BLaER1 treated with 17β-estradiol and CSF1 and Interleukin-3, amounts not matched to agents 10 nM and 100 nM (cell line): ENCODE measurements at regions not wholly inside any gene's neighbourhood (a gene's known extent, or its start where the extent isn't known, plus 50 kb on each side); places are given as distances from the start of the nearest gene placed in this dataset.

Experiments
- H3K27ac ChIP-seq, 11 experiments: shearing (Covaris generic); formaldehyde crosslinking; 2 replicates each; pipeline ENCODE4 v1.8.1; 2022
- H3K27me3 ChIP-seq, 11 experiments: shearing (Covaris generic); formaldehyde crosslinking; 2 replicates each; pipeline ENCODE4 v1.8.1; 2022
- H3K36me3 ChIP-seq, 11 experiments: shearing (Covaris generic); formaldehyde crosslinking; 2 replicates each; pipeline ENCODE4 v1.8.1; 2022
- H3K4me1 ChIP-seq, 10 experiments: shearing (Covaris generic); formaldehyde crosslinking; 2 replicates each; pipeline ENCODE4 v1.8.1; 2022
- H3K4me2 ChIP-seq, 11 experiments: shearing (Covaris generic); formaldehyde crosslinking; 2 replicates each; pipeline ENCODE4 v1.8.1; 2022
- H3K4me3 ChIP-seq, 10 experiments: shearing (Covaris generic); formaldehyde crosslinking; 2 replicates each; pipeline ENCODE4 v1.8.1; 2022
- H3K9ac ChIP-seq, 11 experiments: shearing (Covaris generic); formaldehyde crosslinking; 2 replicates each; pipeline ENCODE4 v1.8.1; 2022
- H3K9me3 ChIP-seq, 11 experiments: shearing (Covaris generic); formaldehyde crosslinking; replicated peaks in 1 of 11; 2 replicates each; pipeline ENCODE4 v1.8.1; 2022
- H4K20me1 ChIP-seq, 11 experiments: shearing (Covaris generic); formaldehyde crosslinking; 2 replicates each; pipeline ENCODE4 v1.8.1; 2022
- Cebpa-rat ChIP-seq, 11 experiments: shearing (Covaris generic); IDR thresholded peaks; 2 replicates each; pipeline ENCODE4 v1.8.1; 2022

DNA sequence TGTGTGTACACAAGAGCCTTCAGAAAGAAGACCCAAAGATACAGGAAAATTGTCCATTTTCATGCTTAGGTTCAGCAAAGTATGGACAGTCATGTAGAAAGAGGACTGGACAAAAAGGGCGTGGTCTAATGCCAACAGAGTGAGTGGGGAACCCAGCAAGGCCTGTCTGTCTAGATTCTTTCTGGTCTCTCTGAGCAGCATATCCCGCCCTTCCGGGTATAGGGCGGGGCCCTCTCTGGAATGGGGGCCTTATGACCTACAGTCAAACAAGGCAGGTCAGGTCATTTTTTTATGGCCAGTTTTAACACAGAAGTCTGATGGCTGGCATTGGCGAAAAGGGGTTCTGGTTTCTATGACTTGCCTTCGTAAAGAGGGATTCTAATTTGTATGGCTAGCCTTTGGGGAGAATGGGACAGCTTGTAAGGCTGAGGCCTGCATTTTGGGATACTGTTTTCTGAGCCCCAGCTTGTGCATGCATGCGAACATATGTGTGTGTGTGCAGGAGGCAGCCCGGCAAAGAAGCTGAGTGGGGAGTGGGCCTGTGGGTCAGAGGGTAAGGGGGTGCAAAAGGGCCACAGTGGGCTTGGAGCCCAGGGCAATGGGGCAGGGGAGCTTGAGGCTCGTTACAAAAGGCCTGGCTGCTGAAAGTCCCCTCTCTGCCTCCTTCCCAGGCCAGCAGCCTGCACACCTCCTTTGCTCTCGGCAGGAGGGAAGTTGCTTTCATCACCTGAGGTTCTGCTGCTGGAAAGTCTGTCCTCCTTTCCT lies 130.5 kb upstream of the B3GAT1 start:
- H3K36me3 ChIP-seq: no peaks in the 10 kb centered on the region

DNA sequence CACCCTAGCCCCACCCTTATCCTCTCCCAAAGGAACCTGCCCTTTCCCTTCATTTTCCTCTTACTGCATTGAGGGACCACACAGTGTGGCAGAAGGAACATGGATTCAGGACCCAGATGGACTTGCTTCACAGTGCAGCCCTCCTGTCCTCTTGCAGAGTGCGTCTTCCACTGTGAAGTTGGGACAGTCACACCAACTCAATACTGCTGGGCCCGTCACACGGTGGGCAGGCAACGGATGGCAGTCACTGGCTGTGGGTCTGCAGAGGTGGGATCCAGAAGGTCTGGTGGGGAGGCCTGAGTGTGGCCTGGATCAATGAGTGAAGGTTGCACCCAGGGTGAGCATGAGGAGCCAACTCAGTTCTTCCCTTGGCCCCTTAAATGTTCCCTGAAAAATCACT lies 129.9 kb upstream of the B3GAT1 start:
- H3K4me1 ChIP-seq: peaks cover 5 to 27% (median 15%) of the 10 kb centered on the region in 10 experiments
- H3K27ac ChIP-seq: no peak overlapping the region
- H3K4me2 ChIP-seq: peak overlapping the region in 9 of 11 experiments; percentile 11 to 43 (median 29); a peak in 10 of 22 replicates
- H3K9me3 ChIP-seq: peaks cover 0 to 11% (median 0%) of the 10 kb centered on the region in 11 experiments; a peak in 3 of 22 replicates
- H3K36me3 ChIP-seq: no peaks in the 10 kb centered on the region
- H4K20me1 ChIP-seq: peaks cover 0 to 36% (median 0%) of the 10 kb centered on the region in 11 experiments; a peak in 3 of 22 replicates
- H3K4me3 ChIP-seq: no peak overlapping the region
- no peak for TF ChIP-seq Cebpa-rat (IDR thresholded peaks at IDR 0.05)
- H3K9ac ChIP-seq: no peak overlapping the region
- peaks cover 0 to 7% (median 0%) of the 10 kb centered on the region in 11 experiments; a peak in 2 of 22 replicates for H3K27me3 ChIP-seq

More for the DNA sequence above, 130.5 kb upstream of the B3GAT1 start:
- H3K4me3 ChIP-seq: no peak overlapping the region
- H3K4me2 ChIP-seq: no peak overlapping the region
- H3K9me3 ChIP-seq: peaks cover 0 to 11% (median 0%) of the 10 kb centered on the region in 11 experiments; a peak in 3 of 22 replicates
- H3K27me3 ChIP-seq: peaks cover 0 to 7% (median 0%) of the 10 kb centered on the region in 11 experiments; a peak in 2 of 22 replicates
- H3K4me1 ChIP-seq: peaks cover 0 to 21% (median 9%) of the 10 kb centered on the region in 10 experiments; a peak in 13 of 20 replicates
- H3K9ac ChIP-seq: no peak overlapping the region
- H4K20me1 ChIP-seq: peaks cover 0 to 36% (median 0%) of the 10 kb centered on the region in 11 experiments; a peak in 3 of 22 replicates
- no peak for TF ChIP-seq Cebpa-rat (IDR thresholded peaks at IDR 0.05)
- no peak overlapping the region for H3K27ac ChIP-seq

DNA sequence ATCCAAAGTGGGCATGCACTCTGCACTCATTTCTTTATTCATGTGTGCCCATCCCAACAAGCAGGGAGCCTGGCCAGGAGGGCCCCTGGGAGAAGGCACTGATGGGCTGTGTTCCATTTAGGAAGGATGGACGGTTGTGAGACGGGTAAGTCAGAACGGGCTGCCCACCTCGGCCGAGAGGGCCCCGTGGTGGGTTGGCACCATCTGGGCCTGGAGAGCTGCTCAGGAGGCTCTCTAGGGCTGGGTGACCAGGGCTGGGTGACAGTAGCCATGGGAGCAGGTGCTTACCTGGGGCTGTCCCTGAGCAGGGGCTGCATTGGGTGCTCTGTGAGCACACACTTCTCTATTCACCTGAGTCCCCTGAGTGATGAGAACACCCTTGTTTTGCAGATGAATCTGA lies 129.3 kb upstream of the B3GAT1 start:
- Histone ChIP-seq H3K9ac (no peak overlapping the region), H3K4me2 (peak overlapping the region in 9 of 11 experiments; percentile 11 to 43 (median 29); a peak in 12 of 22 replicates), H3K9me3 (peaks cover 0 to 11% (median 0%) of the 10 kb centered on the region in 11 experiments; a peak in 3 of 22 replicates), H3K4me1 (peaks cover 11 to 33% (median 21%) of the 10 kb centered on the region in 10 experiments), H3K27ac (no peak overlapping the region), H3K36me3 (no peaks in the 10 kb centered on the region), H3K27me3 (peaks cover 0 to 11% (median 0%) of the 10 kb centered on the region in 11 experiments; a peak in 3 of 22 replicates), H4K20me1 (peaks cover 0 to 41% (median under 1%) of the 10 kb centered on the region in 11 experiments; a peak in 8 of 22 replicates), H3K4me3 (no peak overlapping the region)
- no peak for TF ChIP-seq Cebpa-rat (IDR thresholded peaks at IDR 0.05)

DNA sequence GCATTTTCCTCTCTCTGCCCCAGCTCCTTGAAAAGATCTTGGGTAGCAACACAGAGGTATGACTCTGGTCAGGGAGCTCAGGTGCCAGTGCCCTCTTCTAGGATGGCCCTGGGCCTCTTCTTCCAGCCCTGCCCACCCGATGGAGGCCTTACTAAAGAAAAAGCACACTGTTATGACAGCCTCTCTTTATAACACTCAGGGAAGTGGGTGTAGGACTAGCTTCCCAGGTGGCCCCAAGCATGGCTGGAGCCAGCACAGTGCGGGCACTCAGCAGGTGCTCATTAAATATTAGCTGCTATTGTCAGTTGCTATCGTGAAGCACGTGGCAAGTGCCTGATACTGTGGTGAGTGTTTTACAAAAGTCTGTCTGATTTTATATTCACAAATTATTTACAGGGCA lies 127.2 kb upstream of the B3GAT1 start:
- peaks cover 0 to 11% (median 0%) of the 10 kb centered on the region in 11 experiments; a peak in 3 of 22 replicates for H3K9me3 ChIP-seq

DNA sequence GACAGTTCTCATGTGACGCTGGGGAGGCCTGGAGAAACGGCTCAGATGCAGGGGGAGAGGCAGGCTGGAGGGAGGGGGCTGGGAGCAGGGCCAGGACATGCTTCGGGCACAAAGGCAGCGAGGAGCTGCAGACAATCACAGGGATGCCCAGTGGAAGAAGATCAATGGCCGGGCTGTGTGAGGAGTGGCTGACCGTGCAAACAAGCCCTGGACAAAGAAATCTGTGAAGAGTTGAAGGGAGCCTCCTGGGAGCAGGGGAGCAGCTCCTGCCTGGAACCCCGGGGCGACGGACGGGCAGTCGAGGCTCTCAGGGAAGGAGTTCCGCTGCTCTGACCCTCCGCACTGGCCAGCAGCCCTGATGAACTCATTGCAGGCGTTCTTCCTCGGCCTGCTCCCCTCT lies 126.7 kb upstream of the B3GAT1 start:
- Histone ChIP-seq H3K27me3 (peaks cover 0 to 18% (median 0%) of the 10 kb centered on the region in 11 experiments; a peak in 5 of 22 replicates), H3K4me1 (peaks cover 17 to 39% (median 31%) of the 10 kb centered on the region in 10 experiments), H4K20me1 (peaks cover 0 to 51% (median 4%) of the 10 kb centered on the region in 11 experiments; a peak in 8 of 22 replicates), H3K4me2 (peak overlapping the region in 4 of 11 experiments; percentile 7 to 25 (median 16); a peak in 3 of 22 replicates), H3K9me3 (peaks cover 0 to 11% (median 0%) of the 10 kb centered on the region in 11 experiments; a peak in 3 of 22 replicates), H3K4me3 (no peak overlapping the region), H3K27ac (no peak overlapping the region), H3K9ac (no peak overlapping the region), H3K36me3 (no peaks in the 10 kb centered on the region)
- no peak for TF ChIP-seq Cebpa-rat (IDR thresholded peaks at IDR 0.05)

More for the DNA sequence above, 127.2 kb upstream of the B3GAT1 start:
- TF ChIP-seq Cebpa-rat (IDR thresholded peaks at IDR 0.05): no peak
- Histone ChIP-seq H3K4me3 (no peak overlapping the region), H4K20me1 (peaks cover 0 to 55% (median 4%) of the 10 kb centered on the region in 11 experiments; a peak in 8 of 22 replicates), H3K27me3 (peaks cover 0 to 15% (median 0%) of the 10 kb centered on the region in 11 experiments; a peak in 5 of 22 replicates), H3K4me1 (peaks cover 17 to 39% (median 31%) of the 10 kb centered on the region in 10 experiments), H3K36me3 (no peaks in the 10 kb centered on the region), H3K4me2 (no peak overlapping the region), H3K27ac (no peak overlapping the region), H3K9ac (no peak overlapping the region)

DNA sequence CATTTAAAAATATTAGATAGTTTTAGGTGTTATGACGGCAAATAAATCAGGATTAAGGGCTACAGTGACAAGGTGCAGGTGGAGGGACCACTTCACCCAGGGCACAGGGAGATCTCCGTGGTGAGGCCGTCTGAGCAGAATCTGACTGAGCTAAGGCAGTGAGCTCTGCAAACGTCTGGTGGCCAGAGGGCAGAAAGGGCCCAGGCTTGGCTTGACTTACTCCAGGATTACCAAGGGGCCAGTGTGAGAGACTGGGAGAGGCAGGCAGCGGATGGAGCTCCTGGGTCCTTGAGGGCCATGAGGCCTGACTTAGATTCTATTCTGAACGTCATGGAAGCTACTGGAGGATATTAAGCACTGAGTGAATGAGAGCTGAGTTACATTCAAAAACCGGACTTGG lies 125.9 kb upstream of the B3GAT1 start:
- Histone ChIP-seq H3K4me2 (peak overlapping the region in 3 of 11 experiments; percentile 10 to 25 (median 23); a peak in 2 of 22 replicates), H3K9me3 (peaks cover 0 to 11% (median 0%) of the 10 kb centered on the region in 11 experiments; a peak in 3 of 22 replicates), H3K9ac (no peak overlapping the region), H3K27ac (no peak overlapping the region), H3K27me3 (peaks cover 0 to 20% (median 0%) of the 10 kb centered on the region in 11 experiments; a peak in 6 of 22 replicates), H4K20me1 (peaks cover 0 to 47% (median 5%) of the 10 kb centered on the region in 11 experiments; a peak in 9 of 22 replicates), H3K4me1 (peaks cover 17 to 43% (median 33%) of the 10 kb centered on the region in 10 experiments), H3K4me3 (no peak overlapping the region), H3K36me3 (no peaks in the 10 kb centered on the region)
- TF ChIP-seq Cebpa-rat (IDR thresholded peaks at IDR 0.05): no peak

DNA sequence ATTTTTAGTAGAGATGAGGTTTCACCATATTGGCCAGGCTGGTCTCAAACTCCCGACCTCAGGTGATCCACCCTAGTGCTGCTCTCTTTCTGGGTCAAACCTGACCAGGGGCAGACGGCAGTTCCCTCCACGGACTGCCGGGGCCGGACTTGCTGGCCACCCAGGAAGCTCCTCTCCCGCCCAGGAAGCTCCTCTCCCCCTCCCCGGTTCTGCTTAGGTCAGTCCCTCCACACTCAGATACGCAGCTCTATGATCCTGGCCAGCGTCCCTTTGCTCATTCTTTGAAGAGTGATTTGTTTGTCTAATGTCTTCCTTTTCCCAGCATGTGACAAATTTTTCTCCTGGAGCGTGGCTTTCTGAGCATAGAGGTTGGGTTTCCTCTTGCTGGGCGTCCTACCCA lies 125.3 kb upstream of the B3GAT1 start:
- H3K27ac ChIP-seq: no peak overlapping the region
- H4K20me1 ChIP-seq: peaks cover 0 to 50% (median 6%) of the 10 kb centered on the region in 11 experiments; a peak in 10 of 22 replicates
- H3K4me3 ChIP-seq: no peak overlapping the region
- no peak overlapping the region for H3K9ac ChIP-seq
- no peaks in the 10 kb centered on the region for H3K36me3 ChIP-seq
- peak overlapping the region; percentile 66 to 86 (median 76); a peak in 21 of 22 replicates for H3K4me2 ChIP-seq
- TF ChIP-seq Cebpa-rat (IDR thresholded peaks at IDR 0.05): no peak
- peaks cover 19 to 49% (median 39%) of the 10 kb centered on the region in 10 experiments for H3K4me1 ChIP-seq
- H3K9me3 ChIP-seq: peaks cover 0 to 11% (median 0%) of the 10 kb centered on the region in 11 experiments; a peak in 3 of 22 replicates
- H3K27me3 ChIP-seq: peaks cover 0 to 20% (median 0%) of the 10 kb centered on the region in 11 experiments; a peak in 6 of 22 replicates

DNA sequence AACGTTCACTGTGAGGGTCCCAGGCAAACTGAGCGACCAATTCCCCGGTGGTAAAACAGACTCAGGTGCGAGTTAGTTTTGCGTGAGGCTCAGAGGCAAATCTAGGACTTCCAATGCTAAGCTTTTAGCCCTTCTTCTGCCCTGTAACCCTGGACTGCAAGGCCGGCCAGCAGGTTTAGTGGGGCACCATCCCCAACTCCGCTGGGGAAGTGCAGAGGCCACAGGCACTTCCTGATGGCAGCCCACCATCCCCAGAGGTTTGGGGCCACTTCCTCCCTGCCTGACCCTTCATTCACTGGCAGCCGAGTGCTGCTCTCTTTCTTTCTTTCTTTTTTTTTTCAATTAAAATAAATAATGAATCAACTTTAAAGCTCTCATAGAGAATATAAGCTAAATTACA lies 124.6 kb upstream of the B3GAT1 start:
- Histone ChIP-seq H3K4me1 (peaks cover 19 to 51% (median 39%) of the 10 kb centered on the region in 10 experiments), H3K9me3 (peaks cover 0 to 11% (median 0%) of the 10 kb centered on the region in 11 experiments; a peak in 3 of 22 replicates), H3K27ac (no peak overlapping the region), H3K27me3 (peaks cover 0 to 20% (median 0%) of the 10 kb centered on the region in 11 experiments; a peak in 6 of 22 replicates), H4K20me1 (peaks cover 0 to 56% (median 6%) of the 10 kb centered on the region in 11 experiments; a peak in 10 of 22 replicates), H3K36me3 (no peaks in the 10 kb centered on the region), H3K4me2 (peak overlapping the region; percentile 66 to 86 (median 76)), H3K4me3 (no peak overlapping the region), H3K9ac (no peak overlapping the region)
- TF ChIP-seq Cebpa-rat (IDR thresholded peaks at IDR 0.05): no peak
